ENCODE measurements at regions not wholly inside any gene's neighbourhood (a gene's known extent, or its start where the extent isn't known, plus 50 kb on each side); places are given as distances from the start of the nearest gene placed in this dataset.

GRCh38 chr4:160009656-160010493 is 907.0 kb downstream of the RAPGEF2 start:
- Mint-ChIP-seq H3K4me1 (ENCODE audit: low read depth) (no peaks in the 10 kb centered on the region), H3K36me3 (ENCODE audit: low read depth) (no peaks in the 10 kb centered on the region), H3K27me3 (ENCODE audit: low read depth) (no peaks in the 10 kb centered on the region), H3K27ac (no peak overlapping the region), H3K4me3 (ENCODE audit: low read depth) (no peak overlapping the region), H3K9me3 (peaks cover 25% of the 10 kb centered on the region)
- no peak for DNase-seq (ENCODE audit: low spot score)
- intact Hi-C loops (cut with micrococcal nuclease), result no loop called here

- H3K4me3 Mint-ChIP-seq (ENCODE audit: low read depth), result no peak overlapping the region
- no peak for DNase-seq (ENCODE audit: low spot score)
- H3K27me3 Mint-ChIP-seq (ENCODE audit: low read depth), result no peaks in the 10 kb centered on the region
- intact Hi-C loops (cut with micrococcal nuclease), result no loop called here
- H3K27ac Mint-ChIP-seq, result no peak overlapping the region
- no peaks in the 10 kb centered on the region for H3K4me1 Mint-ChIP-seq (ENCODE audit: low read depth)
- peaks cover 20% of the 10 kb centered on the region for H3K9me3 Mint-ChIP-seq
- no peaks in the 10 kb centered on the region for H3K36me3 Mint-ChIP-seq (ENCODE audit: low read depth)
Observed at GRCh38 chr4:160019936-160020335, 917.1 kb downstream of the RAPGEF2 start.

GRCh38 chr4:160020804-160021203 is 917.9 kb downstream of the RAPGEF2 start:
- Mint-ChIP-seq H3K4me1 (ENCODE audit: low read depth) (no peaks in the 10 kb centered on the region), H3K36me3 (ENCODE audit: low read depth) (no peaks in the 10 kb centered on the region), H3K4me3 (ENCODE audit: low read depth) (no peak overlapping the region), H3K27ac (no peak overlapping the region), H3K9me3 (peaks cover 20% of the 10 kb centered on the region), H3K27me3 (ENCODE audit: low read depth) (no peaks in the 10 kb centered on the region)
- no peak for DNase-seq (ENCODE audit: low spot score)
- intact Hi-C loops (cut with micrococcal nuclease), result no loop called here

- no peaks in the 10 kb centered on the region for H3K36me3 Mint-ChIP-seq (ENCODE audit: low read depth)
- peaks cover 21% of the 10 kb centered on the region for H3K9me3 Mint-ChIP-seq
- H3K4me3 Mint-ChIP-seq (ENCODE audit: low read depth), result no peak overlapping the region
- no peaks in the 10 kb centered on the region for H3K27me3 Mint-ChIP-seq (ENCODE audit: low read depth)
- no peaks in the 10 kb centered on the region for H3K4me1 Mint-ChIP-seq (ENCODE audit: low read depth)
- no peak for DNase-seq (ENCODE audit: low spot score)
- no peak overlapping the region for H3K27ac Mint-ChIP-seq
- intact Hi-C loops (cut with micrococcal nuclease), result no loop called here
Observed at GRCh38 chr4:160021870-160022269, 919.0 kb downstream of the RAPGEF2 start.

- peaks cover 9% of the 10 kb centered on the region for H3K9me3 Mint-ChIP-seq
- no peak for DNase-seq (ENCODE audit: low spot score)
- H3K4me3 Mint-ChIP-seq (ENCODE audit: low read depth), result no peak overlapping the region
- H3K27me3 Mint-ChIP-seq (ENCODE audit: low read depth), result no peaks in the 10 kb centered on the region
- intact Hi-C loops (cut with micrococcal nuclease), result no loop called here
- H3K27ac Mint-ChIP-seq, result no peak overlapping the region
- no peaks in the 10 kb centered on the region for H3K4me1 Mint-ChIP-seq (ENCODE audit: low read depth)
- no peaks in the 10 kb centered on the region for H3K36me3 Mint-ChIP-seq (ENCODE audit: low read depth)
Observed at GRCh38 chr4:160026721-160027120, 923.8 kb downstream of the RAPGEF2 start.

- H3K27me3 Mint-ChIP-seq (ENCODE audit: low read depth), result no peaks in the 10 kb centered on the region
- intact Hi-C loops (cut with micrococcal nuclease), result no loop called here
- H3K4me1 Mint-ChIP-seq (ENCODE audit: low read depth), result no peaks in the 10 kb centered on the region
- H3K4me3 Mint-ChIP-seq (ENCODE audit: low read depth), result no peak overlapping the region
- DNase-seq (ENCODE audit: low spot score), result no peak
- H3K9me3 Mint-ChIP-seq, result no peaks in the 10 kb centered on the region
- H3K27ac Mint-ChIP-seq, result no peak overlapping the region
- no peaks in the 10 kb centered on the region for H3K36me3 Mint-ChIP-seq (ENCODE audit: low read depth)
Observed at GRCh38 chr4:160034501-160034900, 931.6 kb downstream of the RAPGEF2 start.

GRCh38 chr4:160038615-160039014 is 935.7 kb downstream of the RAPGEF2 start:
- Mint-ChIP-seq H3K27ac (no peak overlapping the region), H3K36me3 (ENCODE audit: low read depth) (no peaks in the 10 kb centered on the region), H3K4me3 (ENCODE audit: low read depth) (no peak overlapping the region), H3K9me3 (peaks cover 5% of the 10 kb centered on the region), H3K27me3 (ENCODE audit: low read depth) (no peaks in the 10 kb centered on the region), H3K4me1 (ENCODE audit: low read depth) (no peaks in the 10 kb centered on the region)
- DNase-seq (ENCODE audit: low spot score), result no peak
- intact Hi-C loops (cut with micrococcal nuclease), result no loop called here

GRCh38 chr4:160044693-160045092 is 941.8 kb downstream of the RAPGEF2 start:
- no peaks in the 10 kb centered on the region for H3K27me3 Mint-ChIP-seq (ENCODE audit: low read depth)

GRCh38 chr4:160082432-160083207 is 979.7 kb downstream of the RAPGEF2 start:
- intact Hi-C loops (cut with micrococcal nuclease), result no loop called here
- Mint-ChIP-seq H3K4me3 (ENCODE audit: low read depth) (no peak overlapping the region), H3K9me3 (peaks cover 24% of the 10 kb centered on the region), H3K27me3 (ENCODE audit: low read depth) (no peaks in the 10 kb centered on the region), H3K4me1 (ENCODE audit: low read depth) (no peaks in the 10 kb centered on the region), H3K36me3 (ENCODE audit: low read depth) (no peaks in the 10 kb centered on the region), H3K27ac (no peak overlapping the region)
- no peak for DNase-seq (ENCODE audit: low spot score)

More at GRCh38 chr4:160044693-160045092, 941.8 kb downstream of the RAPGEF2 start:
- DNase-seq (ENCODE audit: low spot score), result no peak
- no peaks in the 10 kb centered on the region for H3K4me1 Mint-ChIP-seq (ENCODE audit: low read depth)
- intact Hi-C loops (cut with micrococcal nuclease), result no loop called here
- peaks cover 13% of the 10 kb centered on the region for H3K9me3 Mint-ChIP-seq
- no peak overlapping the region for H3K27ac Mint-ChIP-seq
- no peaks in the 10 kb centered on the region for H3K36me3 Mint-ChIP-seq (ENCODE audit: low read depth)
- H3K4me3 Mint-ChIP-seq (ENCODE audit: low read depth), result no peak overlapping the region

GRCh38 chr4:160091631-160092030 is 988.8 kb downstream of the RAPGEF2 start:
- intact Hi-C loops (cut with micrococcal nuclease), result no loop called here
- Mint-ChIP-seq H3K36me3 (ENCODE audit: low read depth) (no peaks in the 10 kb centered on the region), H3K9me3 (peaks cover 21% of the 10 kb centered on the region), H3K27me3 (ENCODE audit: low read depth) (no peaks in the 10 kb centered on the region), H3K4me1 (ENCODE audit: low read depth) (no peaks in the 10 kb centered on the region), H3K27ac (no peak overlapping the region), H3K4me3 (ENCODE audit: low read depth) (no peak overlapping the region)
- DNase-seq (ENCODE audit: low spot score), result no peak

- peaks cover 19% of the 10 kb centered on the region for H3K9me3 Mint-ChIP-seq
- H3K4me3 Mint-ChIP-seq (ENCODE audit: low read depth), result no peak overlapping the region
- H3K27me3 Mint-ChIP-seq (ENCODE audit: low read depth), result no peaks in the 10 kb centered on the region
- DNase-seq (ENCODE audit: low spot score), result no peak
- no peaks in the 10 kb centered on the region for H3K4me1 Mint-ChIP-seq (ENCODE audit: low read depth)
- H3K36me3 Mint-ChIP-seq (ENCODE audit: low read depth), result no peaks in the 10 kb centered on the region
- H3K27ac Mint-ChIP-seq, result no peak overlapping the region
- intact Hi-C loops (cut with micrococcal nuclease), result no loop called here
Observed at GRCh38 chr4:160100316-160100715, 997.4 kb downstream of the RAPGEF2 start.

- DNase-seq (ENCODE audit: low spot score), result no peak
- no peaks in the 10 kb centered on the region for H3K27me3 Mint-ChIP-seq (ENCODE audit: low read depth)
- H3K27ac Mint-ChIP-seq, result no peak overlapping the region
- H3K36me3 Mint-ChIP-seq (ENCODE audit: low read depth), result no peaks in the 10 kb centered on the region
- peaks cover 33% of the 10 kb centered on the region for H3K9me3 Mint-ChIP-seq
- no peaks in the 10 kb centered on the region for H3K4me1 Mint-ChIP-seq (ENCODE audit: low read depth)
- H3K4me3 Mint-ChIP-seq (ENCODE audit: low read depth), result no peak overlapping the region
- intact Hi-C loops (cut with micrococcal nuclease), result no loop called here
Observed at GRCh38 chr4:160110891-160111290, 1008.0 kb downstream of the RAPGEF2 start.

GRCh38 chr4:160117686-160118085 is 1014.8 kb downstream of the RAPGEF2 start:
- Mint-ChIP-seq H3K9me3 (peaks cover 25% of the 10 kb centered on the region), H3K4me3 (ENCODE audit: low read depth) (no peak overlapping the region), H3K4me1 (ENCODE audit: low read depth) (no peaks in the 10 kb centered on the region), H3K27ac (no peak overlapping the region), H3K27me3 (ENCODE audit: low read depth) (no peaks in the 10 kb centered on the region), H3K36me3 (ENCODE audit: low read depth) (no peaks in the 10 kb centered on the region)
- intact Hi-C loops (cut with micrococcal nuclease), result no loop called here
- DNase-seq (ENCODE audit: low spot score), result no peak

All from activated T-helper 2 cell treated with anti-CD3 and anti-CD28 coated beads, Interferon-gamma antibody, Interleukin-2, Interleukin-4, amounts not matched to agents 10 μg/mL and 5 μg/mL and 100 μg/mL, durations not matched to agents 14 hours and 24 hours and 36 hours (primary cell).